ENCODE measurements at regions not wholly inside any gene's neighbourhood (a gene's known extent, or its start where the extent isn't known, plus 50 kb on each side); places are given as distances from the start of the nearest gene placed in this dataset.

DNA sequence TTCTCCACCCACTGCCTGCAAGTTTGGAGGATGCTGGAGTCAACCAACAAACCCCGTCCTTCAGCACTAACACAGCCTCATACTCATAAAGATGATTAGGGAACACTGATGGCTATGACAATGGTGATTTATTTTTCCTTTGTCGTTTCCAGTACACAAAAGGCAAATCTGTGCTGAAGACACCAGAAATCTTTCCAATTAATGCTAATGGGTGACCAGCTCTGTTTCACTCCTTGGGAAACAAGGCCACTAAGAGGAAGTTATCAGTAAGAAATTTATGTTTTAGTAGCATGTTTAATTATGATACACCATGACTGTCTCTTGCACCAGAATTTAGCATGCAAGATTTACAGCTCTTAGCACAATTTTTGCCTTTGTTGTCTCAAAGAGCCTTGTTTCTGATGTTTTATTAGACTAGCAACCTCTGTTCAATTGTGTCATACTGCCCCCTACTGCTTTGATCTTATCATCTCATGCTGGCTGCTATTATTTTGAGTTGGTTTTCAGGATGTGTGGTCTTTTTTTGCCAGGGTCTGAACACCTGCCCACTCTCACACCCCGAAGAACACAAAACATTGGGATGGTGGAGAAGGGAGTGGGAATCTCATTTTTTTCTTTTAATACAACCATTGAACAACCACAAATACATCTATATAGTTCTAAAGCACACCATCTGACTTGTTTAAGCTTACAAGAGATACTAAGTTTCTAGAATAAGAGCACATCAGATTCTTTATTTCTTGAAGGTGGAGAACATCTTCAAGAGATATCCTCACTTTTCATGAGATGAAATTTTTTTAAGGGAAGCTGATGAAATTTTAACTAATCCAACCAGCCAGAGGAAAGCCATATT is 160.9 kb downstream of the SPTSSA start:
- H3K9me3 ChIP-seq, result no peaks in the 10 kb centered on the region
- WGBS, 3 donors, result 33 to 46% (median 35%) methylated on average over 3 of the region's 3 CpGs
- intact Hi-C loops (cut with DNase I), result no loop called here
- no peak overlapping the region for H3K27ac ChIP-seq
- DNase-seq, result no peak
- no peaks in the 10 kb centered on the region for H3K36me3 ChIP-seq
- no peak for TF ChIP-seq POLR2A (IDR thresholded peaks at IDR 0.05)
- TF ChIP-seq, protein P1, sequence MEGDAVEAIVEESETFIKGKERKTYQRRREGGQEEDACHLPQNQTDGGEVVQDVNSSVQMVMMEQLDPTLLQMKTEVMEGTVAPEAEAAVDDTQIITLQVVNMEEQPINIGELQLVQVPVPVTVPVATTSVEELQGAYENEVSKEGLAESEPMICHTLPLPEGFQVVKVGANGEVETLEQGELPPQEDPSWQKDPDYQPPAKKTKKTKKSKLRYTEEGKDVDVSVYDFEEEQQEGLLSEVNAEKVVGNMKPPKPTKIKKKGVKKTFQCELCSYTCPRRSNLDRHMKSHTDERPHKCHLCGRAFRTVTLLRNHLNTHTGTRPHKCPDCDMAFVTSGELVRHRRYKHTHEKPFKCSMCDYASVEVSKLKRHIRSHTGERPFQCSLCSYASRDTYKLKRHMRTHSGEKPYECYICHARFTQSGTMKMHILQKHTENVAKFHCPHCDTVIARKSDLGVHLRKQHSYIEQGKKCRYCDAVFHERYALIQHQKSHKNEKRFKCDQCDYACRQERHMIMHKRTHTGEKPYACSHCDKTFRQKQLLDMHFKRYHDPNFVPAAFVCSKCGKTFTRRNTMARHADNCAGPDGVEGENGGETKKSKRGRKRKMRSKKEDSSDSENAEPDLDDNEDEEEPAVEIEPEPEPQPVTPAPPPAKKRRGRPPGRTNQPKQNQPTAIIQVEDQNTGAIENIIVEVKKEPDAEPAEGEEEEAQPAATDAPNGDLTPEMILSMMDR (IDR thresholded peaks at IDR 0.05), result no peak
- no peak for TF ChIP-seq EP300 (IDR thresholded peaks at IDR 0.05)
- H3K4me1 ChIP-seq (ENCODE audit: insufficient read depth), result no peaks in the 10 kb centered on the region
- H3K4me3 ChIP-seq, result no peak overlapping the region
- no peaks in the 10 kb centered on the region for H3K27me3 ChIP-seq

DNA sequence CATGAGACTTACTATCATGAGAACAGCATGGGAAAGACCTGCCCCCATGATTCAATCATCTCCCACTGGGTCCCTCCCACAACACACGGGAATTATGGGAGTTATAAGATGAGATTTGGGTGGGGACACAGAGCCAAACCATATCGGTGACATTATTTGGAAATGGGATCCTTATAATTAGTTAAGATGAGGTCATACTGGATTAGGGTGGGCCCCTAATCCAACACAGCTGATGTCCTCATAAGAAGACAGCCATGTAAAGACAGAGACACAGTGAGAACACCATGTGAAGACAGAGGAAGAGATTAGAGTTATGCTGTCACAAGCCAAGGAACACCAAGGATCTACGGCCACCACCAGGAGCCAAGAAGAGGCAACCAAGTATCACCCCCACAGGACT is 161.7 kb downstream of the SPTSSA start:
- Histone ChIP-seq H3K4me1 (ENCODE audit: insufficient read depth) (no peaks in the 10 kb centered on the region), H3K36me3 (no peaks in the 10 kb centered on the region), H3K4me3 (no peak overlapping the region), H3K27ac (no peak overlapping the region), H3K9me3 (no peaks in the 10 kb centered on the region), H3K27me3 (no peaks in the 10 kb centered on the region)
- intact Hi-C loops (cut with DNase I), result no loop called here
- TF ChIP-seq, protein P1 (IDR thresholded peaks at IDR 0.05), result no peak
- TF ChIP-seq EP300 (IDR thresholded peaks at IDR 0.05), result no peak
- DNase-seq, result no peak
- 29 to 94% (median 89%) methylated on average over 3 of the region's 3 CpGs for WGBS, 3 donors

DNA sequence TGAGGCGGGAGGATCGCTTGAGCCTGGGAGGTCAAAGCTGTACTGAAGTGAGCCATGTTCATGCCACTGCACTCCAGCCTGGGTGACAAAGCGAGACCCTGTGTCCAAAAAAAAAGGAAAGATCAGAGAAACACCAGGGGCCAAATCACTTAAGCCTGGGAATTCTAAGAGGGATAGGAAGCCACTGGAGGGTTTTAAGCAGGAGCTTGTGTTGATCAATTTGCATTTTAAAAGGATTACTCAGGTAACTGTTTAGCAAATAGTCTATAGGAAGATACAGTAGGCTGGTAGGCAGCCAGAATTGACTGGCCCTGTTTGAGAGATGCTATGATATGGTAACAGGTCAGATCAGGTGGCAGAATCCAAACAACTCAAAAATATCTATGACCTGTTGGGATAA is 162.7 kb downstream of the SPTSSA start:
- Histone ChIP-seq H3K9me3 (no peaks in the 10 kb centered on the region), H3K27ac (no peak overlapping the region), H3K36me3 (no peaks in the 10 kb centered on the region), H3K4me3 (no peak overlapping the region), H3K27me3 (no peaks in the 10 kb centered on the region), H3K4me1 (ENCODE audit: insufficient read depth) (no peaks in the 10 kb centered on the region)
- intact Hi-C loops (cut with DNase I), result no loop called here
- no peak for TF ChIP-seq POLR2A (IDR thresholded peaks at IDR 0.05)
- TF ChIP-seq EP300 (IDR thresholded peaks at IDR 0.05), result no peak
- TF ChIP-seq, protein P1 (IDR thresholded peaks at IDR 0.05), result no peak
- WGBS, 3 donors, result 64 to 76% (median 65%) methylated on average over 3 of the region's 3 CpGs
- DNase-seq, result no peak

DNA sequence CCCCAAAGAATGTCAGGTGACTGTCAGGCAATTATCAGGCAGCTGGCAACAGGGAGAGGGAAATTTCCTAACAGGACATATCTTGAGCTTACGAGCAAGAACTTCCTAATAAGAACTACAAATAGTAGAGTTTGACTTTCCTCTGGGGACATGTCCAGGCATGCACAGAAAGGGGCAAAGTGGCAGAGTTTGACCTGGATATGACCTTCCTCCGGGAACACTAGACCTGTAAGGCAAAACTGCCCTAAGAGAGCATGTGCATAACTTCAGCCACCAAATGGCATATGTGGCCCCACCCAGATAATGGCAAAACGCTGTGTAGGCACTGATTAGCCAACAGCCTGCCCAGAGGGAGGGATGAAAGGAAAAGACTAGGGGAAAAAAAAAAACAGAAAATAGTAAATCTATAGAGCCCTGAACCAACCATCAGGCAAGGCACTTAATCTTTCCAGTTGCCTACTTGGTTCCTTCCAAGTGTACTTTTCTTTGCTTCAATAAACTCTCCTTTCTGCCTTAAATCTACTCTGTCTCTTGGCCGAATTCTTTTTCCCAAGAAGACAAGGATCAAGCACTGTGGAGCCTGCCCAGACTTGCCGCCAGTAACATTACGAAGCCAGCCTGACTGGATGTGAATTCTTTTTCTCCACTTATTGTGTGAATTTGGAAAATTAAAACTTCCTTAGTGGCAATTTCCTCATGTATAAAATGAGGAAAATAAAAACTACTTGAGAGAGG is 164.1 kb downstream of the SPTSSA start:
- no peak overlapping the region for H3K4me3 ChIP-seq
- H3K27ac ChIP-seq, result no peak overlapping the region
- TF ChIP-seq, protein P1 (IDR thresholded peaks at IDR 0.05), result no peak
- TF ChIP-seq POLR2A (IDR thresholded peaks at IDR 0.05) (no peak), EP300 (IDR thresholded peaks at IDR 0.05) (no peak)
- WGBS, 3 donors, result 58 to 80% (median 66%) methylated on average over 6 of the region's 6 CpGs
- H3K4me1 ChIP-seq (ENCODE audit: insufficient read depth), result no peaks in the 10 kb centered on the region
- no peaks in the 10 kb centered on the region for H3K27me3 ChIP-seq
- H3K9me3 ChIP-seq, result no peaks in the 10 kb centered on the region
- H3K36me3 ChIP-seq, result no peaks in the 10 kb centered on the region
- DNase-seq, result no peak
- intact Hi-C loops (cut with DNase I), result no loop called here
